A549 (cell line): ENCODE measurements at regions not wholly inside any gene's neighbourhood (a gene's known extent, or its start where the extent isn't known, plus 50 kb on each side); places are given as distances from the start of the nearest gene placed in this dataset.

ENCODE experiments used
- BCL3 ChIP-seq: fragments of >200 bp; sonication (Bioruptor Twin); formaldehyde crosslinking; IDR thresholded peaks from 3 replicates; pipeline ENCODE4 v1.6.1; 2016
- CTCF ChIP-seq: fragments of >200 bp; sonication (Bioruptor Twin); formaldehyde crosslinking; IDR thresholded peaks from 3 replicates; pipeline ENCODE4 v1.5.1; 2016
- ELK1 ChIP-seq: fragments of 150-350 bp; IDR thresholded peaks from 2 replicates; pipeline ENCODE4 v1.6.1; 2014; ENCODE audit warnings: low read depth, mild to moderate bottlenecking, low read length
- HDAC2 ChIP-seq: fragments of 200-600 bp; sonication (generic); IDR thresholded peaks from 2 replicates; pipeline ENCODE4 v1.6.1; 2016
- KDM1A ChIP-seq: fragments of 200-600 bp; sonication (generic); IDR thresholded peaks from 2 replicates; pipeline ENCODE4 v1.6.1; 2016; ENCODE audit warnings: low read depth, mild to moderate bottlenecking
- KDM5A ChIP-seq: fragments of 200-600 bp; sonication (generic); IDR thresholded peaks from 2 replicates; pipeline ENCODE4 v1.6.1; 2016; ENCODE audit warnings: antibody characterized with exemption, mild to moderate bottlenecking
- MYC ChIP-seq: IDR thresholded peaks from 2 replicates; pipeline ENCODE4 v1.6.1; 2012; ENCODE audit warnings: mild to moderate bottlenecking, inconsistent platforms, low read length, improper control_type of control experiment, borderline replicate concordance
- PBX3 ChIP-seq: IDR thresholded peaks from 2 replicates; pipeline ENCODE4 v1.6.1; 2012
- POLR2A ChIP-seq: IDR thresholded peaks from 2 replicates; pipeline ENCODE4 v1.6.1; 2012; ENCODE audit warnings: mild to moderate bottlenecking, low read length
- RCOR1 ChIP-seq: fragments of 150-350 bp; IDR thresholded peaks from 2 replicates; pipeline ENCODE4 v1.6.1; 2014; ENCODE audit warnings: antibody characterized with exemption, low read length, low read depth
- REST ChIP-seq: fragments of 200-600 bp; sonication (generic); IDR thresholded peaks from 2 replicates; pipeline ENCODE4 v1.6.1; 2016; ENCODE audit warnings: antibody characterized with exemption, mild to moderate bottlenecking, moderate library complexity
- RFX5 ChIP-seq: fragments of 450-650 bp; IDR thresholded peaks from 2 replicates; pipeline ENCODE4 v1.7.1; 2014; ENCODE audit warnings: antibody characterized with exemption, mild to moderate bottlenecking, moderate library complexity
- TP53 ChIP-seq: fragments of 250-450 bp; sonication (Bioruptor Pico); IDR thresholded peaks from 2 replicates; pipeline ENCODE4 v1.5.0; 2021; ENCODE audit warnings: mild to moderate bottlenecking, moderate library complexity

GRCh38 chr11:95461348-95461747 is 230.3 kb upstream of the SESN3 start:
- TF ChIP-seq CTCF (no peak), POLR2A (no peak), BCL3 (no peak), PBX3 (no peak), KDM5A (no peak), KDM1A (no peak), REST (no peak), ELK1 (no peak), MYC (no peak), TP53 (CRISPR knock-in tag) (no peak), RFX5 (no peak), HDAC2 (no peak), RCOR1 (no peak)
